SJCRH30 (cell line): ENCODE measurements at regions not wholly inside any gene's neighbourhood (a gene's known extent, or its start where the extent isn't known, plus 50 kb on each side); places are given as distances from the start of the nearest gene placed in this dataset.
"Not testable (repeated sequence)": the region's sequence is repeated elsewhere in the genome, so short reads cannot be mapped to it uniquely, and the experiment has no call there.

Experiments used
- DNase-seq, 2 experiments: peaks; one replicate each; pipeline ENCODE4 v3.0.0-alpha.2; 2015 to 2020
- H3K27ac ChIP-seq: fragments of 250-450 bp; sonication (Bioruptor Pico); 2 replicates; pipeline ENCODE4 v1.5.1; 2020; ENCODE audit warnings: mild to moderate bottlenecking, moderate library complexity
- H3K27me3 ChIP-seq: fragments of 250-450 bp; sonication (Bioruptor Pico); 2 replicates; pipeline ENCODE4 v1.5.1; 2020; ENCODE audit warnings: mild to moderate bottlenecking, moderate library complexity
- H3K36me3 ChIP-seq: fragments of 250-450 bp; sonication (Bioruptor Pico); 2 replicates; pipeline ENCODE4 v1.5.1; 2020; ENCODE audit warnings: mild to moderate bottlenecking, moderate library complexity
- H3K4me1 ChIP-seq: fragments of 250-450 bp; sonication (Bioruptor Pico); 2 replicates; pipeline ENCODE4 v1.5.1; 2020; ENCODE audit warnings: mild to moderate bottlenecking, moderate library complexity
- H3K4me3 ChIP-seq: fragments of 250-450 bp; sonication (Bioruptor Pico); 2 replicates; pipeline ENCODE4 v1.5.1; 2020; ENCODE audit warnings: mild to moderate bottlenecking, moderate library complexity
- H3K9me3 ChIP-seq: fragments of 250-450 bp; sonication (Bioruptor Pico); replicated peaks from 2 replicates; pipeline ENCODE4 v1.5.1; 2020; ENCODE audit warnings: mild to moderate bottlenecking, moderate library complexity

GRCh38 chr5:34096033-34096432 is 53.0 kb upstream of the C1QTNF3 start:
- not testable (repeated sequence) for H3K9me3 ChIP-seq, H3K4me1 ChIP-seq, H3K4me3 ChIP-seq, H3K27me3 ChIP-seq, H3K27ac ChIP-seq, H3K36me3 ChIP-seq, DNase-seq

DNA sequence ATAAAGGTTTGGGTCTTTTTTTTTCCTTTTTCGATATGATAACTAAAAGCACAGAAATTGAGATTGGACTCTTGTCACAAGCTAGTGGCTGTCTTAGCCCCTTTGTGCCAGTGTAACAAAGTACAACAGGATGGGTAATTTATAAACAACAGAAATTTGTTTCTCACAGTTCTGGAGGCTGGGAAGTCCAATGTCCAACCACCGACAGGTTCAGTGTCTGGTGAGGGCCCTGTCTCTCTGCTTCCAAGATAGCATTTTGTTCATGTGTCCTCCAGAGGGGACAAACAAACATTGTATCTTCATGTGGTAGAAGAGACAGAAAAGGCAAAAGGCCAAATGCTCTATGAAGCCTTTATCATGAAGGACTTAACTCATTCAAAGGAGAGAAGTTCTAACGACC is 56.9 kb upstream of the C1QTNF3 start:
- H3K4me1 ChIP-seq, H3K4me3 ChIP-seq, DNase-seq, H3K36me3 ChIP-seq, H3K27me3 ChIP-seq, H3K9me3 ChIP-seq, H3K27ac ChIP-seq: not testable (repeated sequence)

DNA sequence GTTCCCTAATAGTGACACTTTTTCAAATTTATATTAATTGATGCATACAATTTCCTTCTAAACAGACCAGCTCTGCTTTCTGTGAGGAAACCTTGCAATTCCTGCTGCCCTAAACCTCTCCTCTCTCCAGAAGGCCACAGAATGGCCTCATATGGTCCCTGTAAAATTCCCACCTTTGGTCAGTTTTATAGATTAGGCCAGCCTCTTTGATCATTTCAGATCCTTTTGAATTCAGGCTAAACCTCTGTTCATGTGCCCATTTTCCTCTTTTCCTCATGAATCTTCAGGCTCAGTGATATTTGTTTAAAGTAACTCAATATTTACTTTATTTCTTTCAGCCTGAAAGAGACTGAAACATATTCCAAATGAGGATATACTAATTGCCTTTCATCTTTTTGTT is 58.6 kb upstream of the C1QTNF3 start:
- not testable (repeated sequence) for H3K36me3 ChIP-seq, H3K27me3 ChIP-seq, DNase-seq, H3K27ac ChIP-seq, H3K4me1 ChIP-seq, H3K9me3 ChIP-seq, H3K4me3 ChIP-seq

DNA sequence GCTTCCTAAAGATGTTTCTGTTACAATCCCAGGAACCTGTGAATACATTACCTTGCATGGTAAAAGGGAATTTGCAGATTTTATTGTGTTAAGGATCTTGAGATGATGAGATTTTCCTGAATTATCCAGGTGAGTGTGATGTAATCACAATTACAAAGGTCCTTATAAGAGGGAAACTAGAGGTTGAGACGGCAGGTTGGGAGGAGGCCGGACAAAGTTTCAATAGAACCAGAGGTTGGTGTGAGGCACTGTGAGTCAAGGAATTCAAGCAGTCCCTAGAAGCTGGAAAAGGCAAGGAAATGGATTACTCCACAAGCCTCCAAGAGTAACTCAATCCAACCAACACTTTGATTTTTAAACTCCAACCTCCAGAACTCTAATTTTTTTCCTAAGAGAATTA is 65.9 kb upstream of the C1QTNF3 start:
- not testable (repeated sequence) for H3K36me3 ChIP-seq, H3K9me3 ChIP-seq, DNase-seq, H3K4me1 ChIP-seq, H3K4me3 ChIP-seq, H3K27ac ChIP-seq, H3K27me3 ChIP-seq

- H3K4me1 ChIP-seq, H3K36me3 ChIP-seq, DNase-seq, H3K27me3 ChIP-seq, H3K9me3 ChIP-seq, H3K27ac ChIP-seq, H3K4me3 ChIP-seq: not testable (repeated sequence)
Observed at GRCh38 chr5:34124280-34124679, 81.3 kb upstream of the C1QTNF3 start.

DNA sequence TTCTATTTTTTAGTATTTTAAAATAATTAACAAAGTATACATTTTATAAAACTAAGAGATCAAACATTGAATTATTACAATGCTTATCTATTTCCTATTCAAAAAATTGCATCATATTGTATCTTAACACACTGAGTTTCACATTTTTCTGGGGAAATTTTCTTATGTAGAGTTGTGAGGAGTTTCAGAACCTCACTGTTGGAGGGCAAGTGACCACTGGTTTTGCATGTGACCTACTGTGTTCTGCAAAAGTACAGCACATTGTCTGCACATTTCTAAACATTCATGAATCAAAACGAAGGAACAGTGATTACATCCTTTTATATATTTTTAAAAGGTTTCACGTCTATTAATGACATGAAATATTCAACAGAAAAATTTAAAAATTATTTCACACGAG is 82.3 kb upstream of the C1QTNF3 start:
- not testable (repeated sequence) for DNase-seq, H3K36me3 ChIP-seq, H3K4me1 ChIP-seq, H3K4me3 ChIP-seq, H3K9me3 ChIP-seq, H3K27me3 ChIP-seq, H3K27ac ChIP-seq

DNA sequence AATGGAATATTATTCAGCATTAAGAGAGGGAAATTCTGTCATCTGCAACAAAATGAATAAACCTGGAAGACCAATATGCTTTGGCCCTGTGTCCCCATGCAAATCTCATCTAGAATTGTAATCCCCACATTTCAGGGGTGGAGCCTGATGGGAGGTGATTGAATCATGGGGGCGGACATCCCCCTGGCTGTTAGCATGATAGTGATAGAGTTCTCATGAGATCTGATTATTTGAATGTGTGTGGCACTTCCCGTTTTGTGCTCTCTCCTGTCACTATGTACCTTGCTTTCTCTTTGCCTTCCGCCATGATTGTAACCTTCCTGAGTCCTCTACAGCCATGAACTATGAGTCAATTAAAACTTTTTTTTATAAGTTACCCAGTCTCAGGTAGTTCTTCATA is 83.7 kb upstream of the C1QTNF3 start:
- H3K9me3 ChIP-seq, H3K4me3 ChIP-seq, H3K27ac ChIP-seq, H3K4me1 ChIP-seq, H3K27me3 ChIP-seq, H3K36me3 ChIP-seq, DNase-seq: not testable (repeated sequence)

DNA sequence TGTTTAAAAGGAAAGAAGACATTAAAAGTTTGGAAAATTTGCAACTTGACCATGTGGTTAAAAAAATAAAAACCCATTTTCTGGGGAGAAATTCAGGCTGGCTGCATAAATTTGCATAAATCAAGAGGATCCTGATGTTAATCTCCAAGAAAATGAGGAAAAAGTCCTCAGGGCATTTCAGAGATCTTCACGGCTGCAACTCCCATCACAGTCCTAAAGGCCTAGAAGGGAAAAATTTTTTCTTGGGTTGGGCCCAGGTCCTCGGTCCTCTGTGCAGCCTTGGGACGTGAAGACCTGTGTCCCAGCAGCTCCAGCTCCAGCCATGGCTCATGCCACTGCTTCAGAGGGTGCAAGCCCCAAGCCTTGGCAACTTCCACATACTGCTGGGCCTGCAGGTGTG is 84.8 kb upstream of the C1QTNF3 start:
- not testable (repeated sequence) for H3K27ac ChIP-seq, H3K27me3 ChIP-seq, H3K4me3 ChIP-seq, H3K9me3 ChIP-seq, DNase-seq, H3K36me3 ChIP-seq, H3K4me1 ChIP-seq

DNA sequence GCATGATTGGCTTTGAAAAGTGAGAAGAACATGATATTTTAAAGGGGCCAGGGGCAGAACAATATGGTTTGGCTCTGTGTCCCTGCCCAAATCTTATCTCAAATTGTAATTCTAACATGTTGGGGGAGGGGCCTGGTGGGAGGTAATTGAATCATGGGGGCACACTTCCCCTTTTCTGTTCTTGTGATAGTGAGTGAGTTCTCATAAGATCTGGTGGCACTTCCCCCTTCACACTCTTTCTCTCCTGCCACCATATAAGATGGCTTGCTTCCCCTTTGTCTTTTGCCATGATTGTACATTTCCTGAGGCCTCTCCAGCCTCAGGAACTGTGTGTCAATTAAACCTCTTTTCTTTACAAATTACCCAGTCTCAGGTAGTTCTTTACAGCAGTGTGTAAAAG is 85.9 kb upstream of the C1QTNF3 start:
- not testable (repeated sequence) for H3K27ac ChIP-seq, DNase-seq, H3K27me3 ChIP-seq, H3K9me3 ChIP-seq, H3K36me3 ChIP-seq, H3K4me3 ChIP-seq, H3K4me1 ChIP-seq

- H3K4me1 ChIP-seq, H3K4me3 ChIP-seq, H3K27ac ChIP-seq, H3K9me3 ChIP-seq, H3K36me3 ChIP-seq, H3K27me3 ChIP-seq, DNase-seq: not testable (repeated sequence)
Observed at GRCh38 chr5:34154988-34155387, 112.0 kb upstream of the C1QTNF3 start.

GRCh38 chr5:34156703-34157414 is 113.8 kb upstream of the C1QTNF3 start:
- H3K4me3 ChIP-seq, H3K4me1 ChIP-seq, DNase-seq, H3K9me3 ChIP-seq, H3K36me3 ChIP-seq, H3K27me3 ChIP-seq, H3K27ac ChIP-seq: not testable (repeated sequence)

- H3K9me3 ChIP-seq, H3K4me3 ChIP-seq, H3K27me3 ChIP-seq, DNase-seq, H3K27ac ChIP-seq, H3K36me3 ChIP-seq, H3K4me1 ChIP-seq: not testable (repeated sequence)
Observed at GRCh38 chr5:34160904-34161303, 117.9 kb upstream of the C1QTNF3 start.

DNA sequence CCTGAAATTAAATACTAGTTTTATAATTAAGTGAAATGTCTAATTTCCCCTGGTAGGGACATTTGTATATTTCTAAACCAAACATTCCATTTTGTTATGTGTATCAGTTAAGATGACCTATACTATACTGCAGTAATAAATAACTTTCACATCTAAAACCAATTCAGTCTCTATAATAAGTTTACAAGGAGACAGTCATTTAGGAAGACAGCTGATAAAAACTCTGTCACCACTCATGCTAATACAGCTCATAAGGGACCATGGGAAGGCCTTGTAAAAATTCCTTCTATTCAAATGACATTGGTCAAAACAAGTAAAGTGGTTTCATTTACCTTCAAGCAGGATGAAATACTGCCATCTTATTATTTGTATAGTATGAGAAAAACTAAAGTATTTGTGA is 128.4 kb upstream of the C1QTNF3 start:
- not testable (repeated sequence) for DNase-seq, H3K27me3 ChIP-seq, H3K9me3 ChIP-seq, H3K4me3 ChIP-seq, H3K27ac ChIP-seq, H3K36me3 ChIP-seq, H3K4me1 ChIP-seq

GRCh38 chr5:34179453-34180190 is 136.6 kb upstream of the C1QTNF3 start:
- H3K4me1 ChIP-seq, H3K27ac ChIP-seq: not testable (repeated sequence)
- DNase-seq = peak; percentile 10 to 22

GRCh38 chr5:34180225-34180624 is 137.2 kb upstream of the C1QTNF3 start:
- H3K36me3 ChIP-seq, H3K27me3 ChIP-seq, H3K9me3 ChIP-seq, DNase-seq, H3K4me3 ChIP-seq, H3K4me1 ChIP-seq, H3K27ac ChIP-seq: not testable (repeated sequence)

More at GRCh38 chr5:34179453-34180190, 136.6 kb upstream of the C1QTNF3 start:
- not testable (repeated sequence) for H3K36me3 ChIP-seq, H3K9me3 ChIP-seq, H3K27me3 ChIP-seq, H3K4me3 ChIP-seq
